ENCODE measurements at regions not wholly inside any gene's neighbourhood (a gene's known extent, or its start where the extent isn't known, plus 50 kb on each side); places are given as distances from the start of the nearest gene placed in this dataset.

- H3K4me3 ChIP-seq = no peak overlapping the region
- in situ Hi-C loops (cut with MboI) = no loop called here
- POLR2A ChIA-PET = interaction anchor here (0.6 to 1.1 kb wide), 2 partner anchors 125 to 158 kb away, joined by 4 to 5 read pairs; no protein-coding TSS in a partner anchor
- TF ChIP-seq E2F8 (IDR thresholded peaks at IDR 0.05; ENCODE audit: low read depth, partially characterized antibody) (no peak), ZNF207 (IDR thresholded peaks at IDR 0.05; ENCODE audit: borderline replicate concordance) (no peak), PAX5 (IDR thresholded peaks at IDR 0.05; ENCODE audit: borderline replicate concordance, low read depth, low read length) (no peak), BMI1 (IDR thresholded peaks at IDR 0.05; ENCODE audit: borderline replicate concordance) (no peak), CHD2 (IDR thresholded peaks at IDR 0.05; ENCODE audit: borderline replicate concordance, low read depth, low read length) (no peak), ZBED1 (IDR thresholded peaks at IDR 0.05; ENCODE audit: borderline replicate concordance) (no peak), ZNF217 (IDR thresholded peaks at IDR 0.05) (no peak), PRDM15 (CRISPR knock-in tag; IDR thresholded peaks at IDR 0.05) (no peak), POLR2A (IDR thresholded peaks at IDR 0.05; ENCODE audit: low read depth, low read length) (no peak), PAX8 (IDR thresholded peaks at IDR 0.05) (no peak), IRF4 (IDR thresholded peaks at IDR 0.05; ENCODE audit: low read depth, low read length) (no peak)
- intact Hi-C loops (cut with micrococcal nuclease; ENCODE audit: unreplicated experiment) = no loop called here
- no peak for FAIRE-seq
- SMC1A ChIA-PET (ENCODE audit: uncharacterized antibody, unreplicated experiment) = interaction anchor here (1.0 to 2.3 kb wide), 5 partner anchors 10 to 171 kb away, joined by 3 to 8 read pairs (median 5); no protein-coding TSS in a partner anchor
- H3K9ac ChIP-seq (ENCODE audit: control insufficient read depth, insufficient read depth, low read length) = no peak overlapping the region
- 0 out of 2 replicates have a peak overlapping the region, but pooled peaks have one; percentile 7 for H2AFZ ChIP-seq (ENCODE audit: control insufficient read depth, low read depth, low read length)
- RAD21 ChIA-PET (ENCODE audit: unreplicated experiment) = interaction anchor here (0.9 to 1.5 kb wide), 2 partner anchors 85 to 172 kb away, joined by 3 to 4 read pairs; no protein-coding TSS in a partner anchor
- H3K36me3 ChIP-seq (ENCODE audit: control insufficient read depth in 2 of 2, insufficient read depth in 2 of 2, low read length in 1 of 2) = no peaks in the 10 kb centered on the region
- peaks cover 16% of the 10 kb centered on the region for H3K4me1 ChIP-seq (ENCODE audit: control insufficient read depth, insufficient read depth, low read length)
- CTCF ChIA-PET = interaction anchor here (1.1 kb wide), 1 partner anchor 232 kb away, joined by 3 read pairs; no protein-coding TSS in a partner anchor
- H3K79me2 ChIP-seq (ENCODE audit: control insufficient read depth, insufficient read depth, low read length) = no peaks in the 10 kb centered on the region
- BruUV-seq (replicated peaks) = no TSS peak
- H3K27ac ChIP-seq (ENCODE audit: control insufficient read depth, insufficient read depth) = no peak overlapping the region
- H4K20me1 ChIP-seq (ENCODE audit: control insufficient read depth, insufficient read depth) = no peaks in the 10 kb centered on the region
- DNase-seq (ENCODE audit: low read depth, low spot score) = no peak
- peak; percentile 4; the same call in 2 of the 3 replicates for ATAC-seq
- H3K9me3 ChIP-seq (replicated peaks; ENCODE audit: control insufficient read depth, insufficient read depth, low read length) = no peaks in the 10 kb centered on the region
- no peak overlapping the region; the same call in 1 of the 2 replicates for H3K4me2 ChIP-seq (ENCODE audit: control insufficient read depth, insufficient read depth)
- 84% methylated on average over 3 of the region's 3 CpGs for WGBS (ENCODE audit: insufficient coverage, insufficient replicate concordance, low lambda C conversion rate, missing lambda C conversion rate)
- H3K27me3 ChIP-seq (replicated peaks in 1 of 2; ENCODE audit: control insufficient read depth in 2 of 2, insufficient read depth in 2 of 2, low read length in 1 of 2) = no peaks in the 10 kb centered on the region
Measured at GRCh38 chr5:133698259-133698554, 85.9 kb upstream of the FSTL4 start.
